Panc1 (cell line): ENCODE measurements at regions not wholly inside any gene's neighbourhood (a gene's known extent, or its start where the extent isn't known, plus 50 kb on each side); places are given as distances from the start of the nearest gene placed in this dataset.

Source experiments
- TCF7L2 ChIP-seq: IDR thresholded peaks from 2 replicates; pipeline ENCODE4 v1.6.1; 2011; ENCODE audit warnings: mild to moderate bottlenecking, low read depth, low read length, inconsistent platforms
- TF ChIP-seq, protein P1 (sequence below): fragments of 450-650 bp; IDR thresholded peaks from 2 replicates; pipeline ENCODE4 v1.5.1; 2017; ENCODE audit warnings: mild to moderate bottlenecking
- TF ChIP-seq, protein P2 (sequence below), 2 experiments: IDR thresholded peaks; 2 replicates each; pipeline ENCODE4 v1.6.1; 2011 to 2012; ENCODE audit warnings: low read depth in 2 of 2, control low read depth in 1 of 2, low read length in 1 of 2, mild to moderate bottlenecking in 1 of 2, moderate library complexity in 1 of 2; ENCODE audit not compliant: insufficient read depth in 1 of 2

DNA sequence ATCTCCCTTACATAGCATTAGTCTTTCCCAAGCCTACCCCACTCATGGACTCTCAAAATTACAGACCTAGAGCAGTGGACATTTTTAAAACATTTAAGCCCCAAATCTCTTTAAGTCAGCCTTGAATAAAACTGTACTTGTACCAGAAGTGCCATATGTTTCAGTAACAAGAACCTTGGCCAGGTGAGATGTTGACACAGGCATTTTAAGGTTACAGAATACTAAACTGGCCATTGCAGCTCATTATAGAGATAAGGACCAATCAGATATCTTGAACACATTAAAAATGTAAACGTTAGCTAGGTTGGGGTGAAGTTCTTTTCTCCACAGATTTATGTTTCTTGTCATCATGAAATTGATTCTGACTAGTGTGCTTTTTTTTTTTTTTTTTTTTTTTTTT, 103.8 kb upstream of the MIER3 start:
- TF ChIP-seq, protein P1, sequence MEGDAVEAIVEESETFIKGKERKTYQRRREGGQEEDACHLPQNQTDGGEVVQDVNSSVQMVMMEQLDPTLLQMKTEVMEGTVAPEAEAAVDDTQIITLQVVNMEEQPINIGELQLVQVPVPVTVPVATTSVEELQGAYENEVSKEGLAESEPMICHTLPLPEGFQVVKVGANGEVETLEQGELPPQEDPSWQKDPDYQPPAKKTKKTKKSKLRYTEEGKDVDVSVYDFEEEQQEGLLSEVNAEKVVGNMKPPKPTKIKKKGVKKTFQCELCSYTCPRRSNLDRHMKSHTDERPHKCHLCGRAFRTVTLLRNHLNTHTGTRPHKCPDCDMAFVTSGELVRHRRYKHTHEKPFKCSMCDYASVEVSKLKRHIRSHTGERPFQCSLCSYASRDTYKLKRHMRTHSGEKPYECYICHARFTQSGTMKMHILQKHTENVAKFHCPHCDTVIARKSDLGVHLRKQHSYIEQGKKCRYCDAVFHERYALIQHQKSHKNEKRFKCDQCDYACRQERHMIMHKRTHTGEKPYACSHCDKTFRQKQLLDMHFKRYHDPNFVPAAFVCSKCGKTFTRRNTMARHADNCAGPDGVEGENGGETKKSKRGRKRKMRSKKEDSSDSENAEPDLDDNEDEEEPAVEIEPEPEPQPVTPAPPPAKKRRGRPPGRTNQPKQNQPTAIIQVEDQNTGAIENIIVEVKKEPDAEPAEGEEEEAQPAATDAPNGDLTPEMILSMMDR, result no peak
- TF ChIP-seq, protein P2, sequence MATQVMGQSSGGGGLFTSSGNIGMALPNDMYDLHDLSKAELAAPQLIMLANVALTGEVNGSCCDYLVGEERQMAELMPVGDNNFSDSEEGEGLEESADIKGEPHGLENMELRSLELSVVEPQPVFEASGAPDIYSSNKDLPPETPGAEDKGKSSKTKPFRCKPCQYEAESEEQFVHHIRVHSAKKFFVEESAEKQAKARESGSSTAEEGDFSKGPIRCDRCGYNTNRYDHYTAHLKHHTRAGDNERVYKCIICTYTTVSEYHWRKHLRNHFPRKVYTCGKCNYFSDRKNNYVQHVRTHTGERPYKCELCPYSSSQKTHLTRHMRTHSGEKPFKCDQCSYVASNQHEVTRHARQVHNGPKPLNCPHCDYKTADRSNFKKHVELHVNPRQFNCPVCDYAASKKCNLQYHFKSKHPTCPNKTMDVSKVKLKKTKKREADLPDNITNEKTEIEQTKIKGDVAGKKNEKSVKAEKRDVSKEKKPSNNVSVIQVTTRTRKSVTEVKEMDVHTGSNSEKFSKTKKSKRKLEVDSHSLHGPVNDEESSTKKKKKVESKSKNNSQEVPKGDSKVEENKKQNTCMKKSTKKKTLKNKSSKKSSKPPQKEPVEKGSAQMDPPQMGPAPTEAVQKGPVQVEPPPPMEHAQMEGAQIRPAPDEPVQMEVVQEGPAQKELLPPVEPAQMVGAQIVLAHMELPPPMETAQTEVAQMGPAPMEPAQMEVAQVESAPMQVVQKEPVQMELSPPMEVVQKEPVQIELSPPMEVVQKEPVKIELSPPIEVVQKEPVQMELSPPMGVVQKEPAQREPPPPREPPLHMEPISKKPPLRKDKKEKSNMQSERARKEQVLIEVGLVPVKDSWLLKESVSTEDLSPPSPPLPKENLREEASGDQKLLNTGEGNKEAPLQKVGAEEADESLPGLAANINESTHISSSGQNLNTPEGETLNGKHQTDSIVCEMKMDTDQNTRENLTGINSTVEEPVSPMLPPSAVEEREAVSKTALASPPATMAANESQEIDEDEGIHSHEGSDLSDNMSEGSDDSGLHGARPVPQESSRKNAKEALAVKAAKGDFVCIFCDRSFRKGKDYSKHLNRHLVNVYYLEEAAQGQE (IDR thresholded peaks at IDR 0.05; ENCODE audit: insufficient read depth in 1 of 2, low read depth in 2 of 2, low read length in 1 of 2), result no peak
- no peak for TF ChIP-seq TCF7L2
